ENCODE measurements at regions not wholly inside any gene's neighbourhood (a gene's known extent, or its start where the extent isn't known, plus 50 kb on each side); places are given as distances from the start of the nearest gene placed in this dataset.

GRCh38 chr6:169341065-169341464 lies 87.4 kb upstream of the THBS2 start:
- TF ChIP-seq CEBPB (IDR thresholded peaks at IDR 0.05) (no peak), EGR1 (IDR thresholded peaks at IDR 0.05) (no peak), REST (IDR thresholded peaks at IDR 0.05; ENCODE audit: low read depth) (no peak), TAF1 (IDR thresholded peaks at IDR 0.05; ENCODE audit: low read depth) (no peak), TEAD4 (IDR thresholded peaks at IDR 0.05) (no peak), ZBTB7A (IDR thresholded peaks at IDR 0.05; ENCODE audit: low read depth) (no peak), NFIC (IDR thresholded peaks at IDR 0.05) (no peak), YY1 (IDR thresholded peaks at IDR 0.05; ENCODE audit: low read depth) (no peak)
